ENCODE measurements at regions not wholly inside any gene's neighbourhood (a gene's known extent, or its start where the extent isn't known, plus 50 kb on each side); places are given as distances from the start of the nearest gene placed in this dataset.

DNA sequence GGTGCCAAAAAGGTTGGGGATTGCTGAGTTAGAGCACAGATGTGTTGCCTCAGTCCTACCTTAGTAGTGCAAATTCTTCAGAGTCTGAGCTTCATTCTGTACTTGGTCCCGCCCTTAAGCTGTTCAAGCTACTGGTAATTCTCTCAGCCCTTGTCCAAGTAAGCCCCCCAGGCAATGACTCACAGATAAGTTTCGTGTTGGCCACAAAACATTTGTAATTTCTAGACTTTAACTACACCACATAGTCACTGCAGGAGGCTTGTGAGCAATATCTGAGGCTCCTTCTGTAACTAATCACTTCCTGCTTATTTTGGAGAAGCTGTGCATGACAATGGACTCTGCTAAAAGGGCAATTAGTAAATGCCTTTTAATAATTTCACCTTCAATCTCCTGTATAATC lies 1420.5 kb downstream of the PCDH7 start:
- TF ChIP-seq, protein P1, sequence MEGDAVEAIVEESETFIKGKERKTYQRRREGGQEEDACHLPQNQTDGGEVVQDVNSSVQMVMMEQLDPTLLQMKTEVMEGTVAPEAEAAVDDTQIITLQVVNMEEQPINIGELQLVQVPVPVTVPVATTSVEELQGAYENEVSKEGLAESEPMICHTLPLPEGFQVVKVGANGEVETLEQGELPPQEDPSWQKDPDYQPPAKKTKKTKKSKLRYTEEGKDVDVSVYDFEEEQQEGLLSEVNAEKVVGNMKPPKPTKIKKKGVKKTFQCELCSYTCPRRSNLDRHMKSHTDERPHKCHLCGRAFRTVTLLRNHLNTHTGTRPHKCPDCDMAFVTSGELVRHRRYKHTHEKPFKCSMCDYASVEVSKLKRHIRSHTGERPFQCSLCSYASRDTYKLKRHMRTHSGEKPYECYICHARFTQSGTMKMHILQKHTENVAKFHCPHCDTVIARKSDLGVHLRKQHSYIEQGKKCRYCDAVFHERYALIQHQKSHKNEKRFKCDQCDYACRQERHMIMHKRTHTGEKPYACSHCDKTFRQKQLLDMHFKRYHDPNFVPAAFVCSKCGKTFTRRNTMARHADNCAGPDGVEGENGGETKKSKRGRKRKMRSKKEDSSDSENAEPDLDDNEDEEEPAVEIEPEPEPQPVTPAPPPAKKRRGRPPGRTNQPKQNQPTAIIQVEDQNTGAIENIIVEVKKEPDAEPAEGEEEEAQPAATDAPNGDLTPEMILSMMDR (IDR thresholded peaks at IDR 0.05; ENCODE audit: low read length) = no peak
- no peak for TF ChIP-seq EZH2 (IDR thresholded peaks at IDR 0.05; ENCODE audit: borderline replicate concordance, low read length)

Data from OCI-LY1 (cell line).